GM21381 (cell line): ENCODE measurements at regions not wholly inside any gene's neighbourhood (a gene's known extent, or its start where the extent isn't known, plus 50 kb on each side); places are given as distances from the start of the nearest gene placed in this dataset.
"Not testable (repeated sequence)": the region's sequence is repeated elsewhere in the genome, so short reads cannot be mapped to it uniquely, and the experiment has no call there.

Experiments used
- ATAC-seq: cut with Tn5 transposase; IDR thresholded peaks from one replicate; pipeline ENCODE4 v1.9.1; 2021; ENCODE audit warnings: mild to moderate bottlenecking, moderate library complexity; ENCODE audit not compliant: unreplicated experiment

DNA sequence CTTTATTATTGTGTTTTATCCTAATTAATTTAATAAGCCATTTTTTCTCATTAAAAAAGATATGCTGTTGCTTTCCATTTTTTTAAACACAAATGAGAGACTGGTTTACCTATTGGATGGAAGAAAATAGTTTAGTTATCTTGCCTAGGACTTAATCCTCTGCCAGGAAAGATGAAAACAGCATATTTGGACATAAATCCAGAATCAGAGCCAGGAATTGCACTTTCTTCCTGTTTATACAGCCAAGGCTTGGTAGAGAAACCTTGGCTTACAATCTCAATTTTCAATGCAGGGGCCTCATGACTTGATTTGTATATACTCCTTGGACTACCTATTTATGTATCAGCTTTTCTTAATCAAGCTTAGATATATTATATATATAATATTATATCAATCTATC, 618.8 kb upstream of the SEMA3D start:
- ATAC-seq, result no peak

DNA sequence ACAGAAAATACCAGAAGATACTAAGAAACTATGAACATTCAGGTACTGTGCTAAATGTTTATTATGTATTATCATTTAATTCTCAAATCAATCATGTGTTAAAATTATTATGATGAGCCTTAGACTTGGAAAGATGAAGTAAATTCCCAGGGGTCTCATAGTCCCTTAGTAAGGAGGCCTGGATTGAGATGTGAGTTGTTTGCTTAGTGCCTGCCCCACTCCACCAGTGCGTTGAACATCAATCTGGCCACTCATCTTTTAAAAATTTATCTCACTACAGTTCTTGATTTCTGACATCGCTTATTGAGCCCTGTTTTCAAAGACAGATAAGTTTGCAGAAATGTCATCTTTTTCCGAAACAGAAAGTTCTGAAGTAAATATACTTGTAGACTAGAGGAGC, 618.4 kb upstream of the SEMA3D start:
- ATAC-seq, result no peak

DNA sequence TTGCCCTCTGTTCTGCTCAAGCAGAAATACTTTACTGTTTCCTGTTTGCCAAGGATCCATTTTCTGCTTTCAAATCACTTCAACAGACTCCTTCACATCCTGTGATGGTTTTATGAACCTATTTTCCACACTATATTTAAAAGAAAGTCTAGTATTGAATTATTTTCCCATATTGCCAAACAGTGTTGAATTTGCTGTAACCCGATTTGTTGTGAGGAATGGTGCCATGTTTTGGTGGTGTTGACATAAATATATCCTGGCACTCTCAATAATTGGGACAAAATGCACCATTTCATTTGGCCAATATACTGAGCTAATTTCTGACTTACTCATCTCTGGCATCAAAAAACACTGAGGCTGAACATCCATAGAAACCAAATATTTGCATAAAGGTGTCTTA, 615.4 kb upstream of the SEMA3D start:
- no peak for ATAC-seq

DNA sequence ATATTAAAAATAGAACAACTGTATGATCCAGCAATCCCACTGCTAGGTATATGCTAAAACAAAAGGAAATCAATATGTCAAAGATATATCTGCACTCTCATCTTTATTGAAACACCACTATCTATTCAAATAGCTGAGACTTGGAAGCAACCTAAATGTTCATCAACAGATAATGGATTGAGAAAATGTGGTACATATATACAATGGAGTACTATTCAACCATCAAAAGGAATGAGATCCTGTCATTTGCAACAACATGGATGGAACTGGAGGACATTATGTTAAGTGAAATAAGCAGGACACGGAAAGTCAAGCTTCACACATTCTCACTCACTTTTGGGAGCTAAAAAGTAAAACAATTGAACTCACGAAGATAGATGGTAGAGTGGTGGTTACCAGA, 610.1 kb upstream of the SEMA3D start:
- no peak for ATAC-seq

DNA sequence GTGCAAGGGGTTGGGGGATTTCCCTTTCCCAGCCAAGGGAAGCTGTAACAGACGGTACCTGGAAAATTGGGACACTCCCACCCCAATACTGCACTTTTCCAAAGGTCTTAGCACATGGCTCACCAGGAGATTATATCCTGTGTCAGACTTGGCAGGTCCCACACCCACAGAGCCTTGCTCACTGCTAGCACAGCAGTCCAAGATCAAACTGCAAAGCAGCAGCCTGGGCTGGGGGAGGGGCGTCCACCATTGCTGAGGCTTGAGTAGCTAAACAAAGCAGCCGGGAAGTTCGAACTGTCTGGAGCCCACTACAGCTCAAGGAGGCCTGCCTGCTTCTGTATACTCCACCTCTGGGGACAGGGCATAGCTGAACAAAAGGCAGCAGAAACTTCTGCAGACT, 604.2 kb upstream of the SEMA3D start:
- not testable (repeated sequence) for ATAC-seq

DNA sequence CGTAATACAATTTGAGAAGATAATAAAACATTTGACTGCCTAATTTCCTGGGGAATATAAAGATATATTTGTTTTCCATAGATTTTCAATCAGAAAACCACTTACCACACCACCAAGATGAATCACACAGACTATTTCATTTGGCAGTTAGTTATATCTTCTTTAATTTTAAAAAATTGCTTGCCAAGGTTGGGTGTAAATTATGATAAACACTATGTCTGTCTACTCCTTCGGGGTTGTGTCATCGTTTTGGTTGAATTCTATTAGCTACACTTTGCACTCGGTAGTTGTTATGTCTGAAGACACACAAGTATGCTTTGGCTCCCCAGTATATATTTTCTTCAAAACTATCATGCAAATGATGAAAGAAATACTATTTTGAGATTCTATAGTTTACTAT, 594.8 kb upstream of the SEMA3D start:
- no peak for ATAC-seq

DNA sequence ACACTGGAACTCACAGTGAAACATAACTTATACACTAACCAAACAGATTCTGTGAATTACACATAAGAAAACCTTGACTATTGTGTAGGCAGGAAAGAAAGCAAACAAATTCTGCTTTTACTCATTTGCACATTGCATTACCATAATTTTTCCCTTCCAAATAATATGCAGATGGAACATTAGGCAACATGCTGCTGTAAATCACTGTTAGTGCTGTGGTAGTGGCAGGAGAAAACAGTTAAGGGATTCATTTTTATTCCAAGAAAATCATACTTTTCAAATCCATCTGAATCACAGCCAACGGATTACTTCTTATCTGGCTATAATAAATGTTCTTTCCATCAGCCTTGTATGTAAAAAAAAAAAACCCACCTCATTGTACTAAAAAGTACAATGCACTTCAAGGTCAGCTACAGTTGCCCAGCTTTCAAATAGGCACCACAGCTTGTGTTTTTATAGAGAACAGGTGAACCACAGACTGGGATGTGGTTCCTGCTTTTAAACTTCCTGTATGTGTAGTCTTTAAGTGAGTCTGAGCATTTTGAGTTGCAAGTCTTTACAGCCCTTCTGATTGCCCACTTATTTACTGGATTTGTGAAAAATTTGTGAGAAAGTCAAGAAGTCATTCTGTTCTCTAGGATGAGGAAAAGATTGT, 590.0 kb upstream of the SEMA3D start:
- ATAC-seq, result no peak

DNA sequence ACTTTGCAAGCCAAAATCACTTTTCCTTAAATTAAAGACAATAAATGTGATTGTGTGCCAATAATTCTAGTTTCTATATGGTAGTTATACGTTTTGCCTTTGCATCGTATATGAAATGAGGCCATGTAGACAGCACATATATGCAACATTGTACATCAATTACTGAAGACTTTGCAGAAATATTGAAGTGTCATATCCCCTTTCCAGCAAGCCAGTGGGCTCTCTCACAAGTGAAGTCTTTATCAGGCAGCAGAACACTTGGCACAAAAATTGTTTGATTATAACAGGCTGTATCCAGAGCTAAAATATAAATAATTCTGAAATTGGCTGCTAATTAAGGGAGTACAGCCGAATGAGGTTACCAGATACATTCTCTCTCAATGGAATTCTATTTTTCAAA, 588.6 kb upstream of the SEMA3D start:
- no peak for ATAC-seq

DNA sequence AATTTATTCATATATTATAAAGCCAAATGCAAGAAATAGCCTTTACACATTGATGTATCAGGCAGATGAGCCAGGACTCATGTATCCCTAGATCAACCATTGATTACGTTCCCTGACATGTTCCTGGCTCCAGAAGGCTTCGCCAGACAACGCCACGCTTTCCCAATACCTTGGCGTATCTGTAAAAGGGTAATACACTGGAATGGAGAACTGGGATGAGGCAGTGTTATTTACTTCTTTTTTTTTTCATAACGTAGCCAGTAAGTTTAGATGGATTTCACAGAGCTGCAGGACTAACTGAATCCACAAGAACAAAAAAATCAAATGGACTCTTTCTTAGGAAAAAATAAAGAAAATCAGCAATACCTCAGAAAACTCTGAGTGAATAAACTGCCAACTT, 588.1 kb upstream of the SEMA3D start:
- ATAC-seq, result no peak

DNA sequence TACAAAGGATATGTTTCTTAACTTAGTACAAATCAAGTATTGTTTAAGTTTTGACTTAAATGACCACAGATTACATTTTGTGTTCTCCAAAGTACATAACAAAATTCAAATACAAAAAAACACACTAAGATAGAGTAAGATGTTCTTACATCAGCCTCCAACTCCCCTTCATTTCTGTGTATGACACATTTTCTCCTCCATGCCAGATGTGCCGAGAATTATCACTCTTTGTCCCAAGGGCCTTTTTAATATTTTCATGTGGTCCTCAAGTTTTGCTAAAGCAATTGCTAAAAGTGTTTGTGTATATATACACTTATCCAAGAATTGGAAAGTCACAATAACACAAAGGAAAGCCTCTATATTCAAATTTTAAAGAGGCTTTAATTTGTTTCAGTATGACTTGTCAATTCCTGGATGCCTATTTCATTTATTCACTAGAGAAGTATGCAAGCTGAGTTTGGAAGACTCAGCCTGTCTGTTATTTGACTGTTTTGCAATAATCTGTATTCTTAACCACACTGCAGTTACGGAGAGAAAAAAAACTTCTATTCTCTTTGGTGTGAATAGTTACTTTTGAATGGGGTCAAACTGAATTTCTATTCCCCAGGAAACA, 586.4 kb upstream of the SEMA3D start:
- ATAC-seq, result no peak

DNA sequence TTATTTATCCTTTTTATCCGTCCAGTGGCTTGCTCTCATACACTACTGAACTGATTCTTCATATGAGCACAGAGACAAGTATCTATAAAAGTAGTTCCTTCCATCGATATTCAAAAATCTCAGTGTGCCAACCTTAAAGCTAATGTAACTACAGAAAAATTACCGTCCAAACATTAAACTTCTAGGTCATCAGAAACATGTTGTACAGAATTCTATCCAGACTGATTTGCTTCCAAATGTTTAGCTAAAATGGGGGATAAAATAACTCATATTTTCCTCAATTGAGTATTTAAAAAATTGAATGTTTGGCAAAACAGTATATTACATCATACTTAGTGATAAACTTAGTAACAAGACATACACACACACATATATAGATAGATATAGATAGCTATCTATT, 584.7 kb upstream of the SEMA3D start:
- no peak for ATAC-seq

DNA sequence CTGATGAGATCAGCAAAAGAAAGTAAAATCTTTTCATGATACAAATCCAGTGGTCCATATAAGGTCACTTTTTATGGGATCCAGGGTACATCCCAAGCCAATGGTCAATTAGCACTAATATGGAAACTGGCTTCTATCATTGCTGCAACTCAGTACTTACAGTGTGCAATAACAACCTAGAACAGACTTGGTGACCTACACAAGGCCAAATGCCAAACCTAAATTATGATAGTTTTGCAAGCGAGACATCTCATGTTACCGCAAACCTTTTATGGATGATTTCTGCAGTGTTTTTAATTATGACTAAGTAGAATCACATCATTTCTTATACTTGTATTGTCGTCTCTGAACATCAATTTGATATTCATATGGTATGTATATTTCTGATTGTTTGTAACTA, 583.5 kb upstream of the SEMA3D start:
- ATAC-seq, result no peak

DNA sequence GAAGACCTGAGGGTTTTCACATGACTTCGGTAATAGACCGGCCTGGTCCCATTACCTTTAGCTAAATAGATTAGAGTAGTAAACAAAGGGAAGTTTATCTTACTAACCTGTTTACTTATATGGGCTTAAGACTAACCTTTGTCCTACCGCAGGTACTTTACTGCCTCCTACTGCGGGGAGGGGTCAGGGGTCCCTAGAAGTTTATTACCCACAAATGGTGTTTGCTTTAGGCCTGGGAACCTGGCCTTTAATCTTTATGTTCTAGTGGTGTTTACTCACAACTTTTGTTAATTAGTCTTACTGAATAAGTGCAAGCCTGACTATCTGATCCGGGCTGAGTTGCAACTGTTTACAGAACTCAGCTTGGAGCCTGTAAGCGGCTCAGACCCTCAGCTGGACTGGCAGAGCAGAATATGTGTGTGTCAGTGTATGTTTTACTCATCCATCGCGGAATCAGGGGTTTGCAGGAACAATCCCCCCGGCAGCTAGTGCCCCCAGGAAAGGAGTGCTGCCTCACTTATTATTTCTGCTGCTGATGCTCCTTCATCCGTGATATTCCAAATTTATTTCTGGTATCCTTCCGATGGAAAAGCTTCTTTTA, 578.9 kb upstream of the SEMA3D start:
- ATAC-seq, result no peak

DNA sequence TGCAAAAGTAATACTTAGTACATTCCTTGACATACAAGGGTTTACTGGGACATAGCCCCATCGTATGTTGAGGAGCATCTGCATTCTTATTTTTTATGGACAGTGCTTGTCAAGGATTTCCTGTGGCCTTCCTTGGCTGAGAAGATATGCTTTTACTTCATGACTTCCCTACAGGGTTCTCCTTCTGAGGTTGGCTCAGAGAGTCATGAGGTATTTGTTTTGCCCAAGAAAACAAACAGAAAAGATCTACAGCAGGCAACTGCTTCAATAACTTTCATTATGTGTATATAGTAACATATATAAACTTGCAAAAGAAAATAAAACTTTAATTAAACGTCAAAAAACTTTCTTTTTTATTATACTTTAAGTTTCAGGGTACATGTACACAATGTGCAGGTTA, 577.2 kb upstream of the SEMA3D start:
- no peak for ATAC-seq

DNA sequence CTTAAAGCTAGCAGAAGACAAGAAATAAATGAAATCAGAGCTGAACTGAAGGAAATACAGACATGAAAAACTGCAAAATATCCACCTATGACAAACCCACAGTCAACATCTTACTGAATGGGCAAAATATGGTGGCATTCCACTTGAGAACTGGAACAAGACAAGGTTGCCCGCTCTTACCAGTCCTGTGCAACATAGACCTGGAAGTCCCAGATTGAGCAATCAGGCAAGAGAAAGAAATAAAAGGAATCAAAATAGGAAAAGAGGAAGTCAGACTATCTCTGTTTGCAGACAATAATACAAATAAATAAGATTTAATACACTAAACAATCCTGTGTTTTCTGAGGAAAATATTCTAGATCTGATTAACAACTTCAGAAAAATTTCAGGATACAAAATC, 570.5 kb upstream of the SEMA3D start:
- ATAC-seq, result no peak

DNA sequence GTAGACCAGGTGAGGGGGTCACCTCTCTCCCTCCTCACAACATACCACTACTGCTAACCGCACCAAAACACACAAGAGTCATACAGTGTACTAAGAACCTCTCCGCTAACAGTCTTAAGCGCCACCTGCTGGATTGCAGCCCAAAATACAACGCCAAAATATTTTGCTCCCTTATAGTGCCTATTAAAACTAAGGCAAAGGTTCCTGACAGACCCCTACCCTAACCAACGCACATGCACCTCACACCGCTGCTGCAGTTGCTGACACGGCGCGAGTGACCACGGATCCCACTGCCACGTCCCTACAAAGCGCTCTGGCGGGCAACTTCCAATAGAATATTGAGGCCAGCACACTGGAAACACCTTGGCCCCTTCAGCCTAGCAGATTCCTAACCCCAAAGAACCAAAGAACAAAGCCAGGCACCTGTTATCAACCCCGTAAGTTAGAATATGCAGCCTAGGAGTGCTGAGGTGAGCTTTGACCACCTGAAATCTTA, 563.6 kb upstream of the SEMA3D start:
- peak; percentile 97 for ATAC-seq

DNA sequence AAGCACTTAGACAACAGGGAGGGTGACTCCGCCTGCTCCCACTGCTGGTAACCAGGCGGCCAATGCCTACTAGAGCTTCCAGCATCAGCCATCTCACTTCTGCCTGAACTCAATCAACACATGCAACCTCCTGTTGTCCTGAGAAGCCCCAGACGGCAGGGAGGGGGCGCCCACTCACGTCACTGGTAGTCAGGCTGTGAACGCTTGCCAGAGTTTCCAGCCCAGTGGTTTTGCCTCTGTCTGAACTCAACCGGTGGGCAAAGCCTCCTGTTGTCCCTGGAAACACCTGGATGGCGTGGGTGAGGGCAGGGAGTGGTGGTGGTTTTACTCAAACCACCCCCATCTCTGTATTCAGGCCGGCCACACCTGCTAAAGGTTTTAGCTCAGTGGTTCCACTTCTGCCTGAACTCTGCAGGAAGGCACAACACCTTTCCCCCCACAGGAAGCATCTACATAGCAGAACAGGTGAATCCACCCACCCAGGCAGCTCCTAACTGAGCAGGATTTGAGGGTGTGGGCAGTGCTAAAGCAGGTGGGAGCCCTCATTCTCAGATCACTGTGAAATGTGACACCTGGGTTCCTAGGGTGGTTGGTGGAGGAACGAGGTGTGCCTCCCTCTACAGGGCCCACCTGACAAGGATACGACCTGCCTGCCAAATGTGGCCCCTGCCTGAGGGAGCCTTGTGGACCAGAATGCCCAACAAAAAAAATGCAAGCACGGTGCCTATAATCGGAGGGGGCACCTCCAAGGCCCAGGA, 563.0 kb upstream of the SEMA3D start:
- ATAC-seq, result peak; percentile 22

DNA sequence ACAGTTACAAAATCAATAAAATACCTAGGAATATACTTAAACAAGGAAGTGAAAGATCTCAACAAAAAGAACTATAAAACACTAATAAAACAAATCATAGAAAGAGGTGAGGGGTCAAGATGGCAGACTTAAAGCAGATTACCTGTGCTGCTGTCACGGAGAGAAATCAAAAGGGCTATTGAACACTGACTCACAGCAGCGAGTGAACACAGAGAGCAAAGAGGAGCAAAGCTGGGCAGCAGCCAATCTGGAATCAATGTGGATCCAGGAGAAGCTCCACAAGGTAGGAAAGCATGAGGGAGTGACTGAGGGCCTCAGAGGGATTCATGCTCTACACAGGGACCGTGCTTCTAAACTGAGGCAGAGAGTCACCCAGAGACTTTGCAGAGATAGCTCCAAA, 562.0 kb upstream of the SEMA3D start:
- no peak for ATAC-seq

DNA sequence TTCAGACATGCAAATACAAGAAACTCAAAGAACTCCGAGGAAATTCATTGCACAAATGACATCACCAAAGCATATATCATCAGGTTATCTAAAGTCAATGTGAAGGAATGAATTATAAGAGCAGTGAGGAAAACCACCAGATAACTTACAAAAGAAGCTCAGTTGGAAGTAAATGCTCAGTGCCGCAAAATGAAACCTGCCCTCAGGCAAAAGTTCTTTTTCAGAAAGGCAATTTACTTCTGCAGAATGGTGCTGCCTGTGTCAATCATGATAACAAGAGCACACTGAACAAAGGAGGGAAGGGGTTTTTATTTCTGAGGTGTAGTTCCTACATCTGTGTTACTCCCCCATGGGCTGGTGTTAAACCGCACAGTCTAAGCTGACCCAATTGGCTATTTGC, 550.6 kb upstream of the SEMA3D start:
- no peak for ATAC-seq

DNA sequence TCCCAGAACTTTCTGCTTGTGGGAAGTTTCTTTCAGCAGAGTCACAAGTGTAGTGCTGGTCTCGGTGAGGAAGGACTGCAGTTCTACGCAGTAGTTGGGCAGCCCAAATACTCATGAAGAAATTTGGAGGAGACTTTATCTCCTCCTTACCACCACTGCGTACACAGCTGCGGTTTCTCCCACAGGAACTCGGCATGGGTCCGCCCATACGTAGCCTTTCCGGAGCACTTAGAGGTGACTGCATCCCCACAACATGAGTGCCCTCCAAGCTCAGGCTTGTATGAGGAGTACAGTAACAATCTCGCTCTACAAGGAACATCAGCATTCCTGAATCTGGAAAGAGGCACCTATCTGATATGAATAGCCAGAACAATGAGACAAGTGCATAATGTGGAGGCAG, 549.2 kb upstream of the SEMA3D start:
- ATAC-seq, result no peak

DNA sequence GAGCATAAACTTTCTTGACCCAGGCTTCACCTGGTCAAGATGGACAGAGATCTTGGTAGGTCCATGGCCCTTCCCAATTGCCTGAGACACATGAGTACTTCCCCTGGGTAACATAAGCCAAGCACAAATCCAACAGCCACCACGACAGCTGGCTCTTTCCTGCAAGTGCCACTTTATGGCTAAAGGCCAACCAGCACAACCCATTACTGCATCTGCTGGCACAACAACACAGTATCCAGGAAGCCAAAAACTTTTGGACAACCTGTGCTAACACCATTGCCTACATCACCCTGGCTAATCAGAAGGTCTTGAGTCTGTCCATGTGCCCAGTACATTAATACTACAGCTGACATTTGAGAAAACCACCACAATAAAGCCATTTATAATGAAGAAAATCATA, 548.0 kb upstream of the SEMA3D start:
- no peak for ATAC-seq
